ENCODE measurements at regions not wholly inside any gene's neighbourhood (a gene's known extent, or its start where the extent isn't known, plus 50 kb on each side); places are given as distances from the start of the nearest gene placed in this dataset.

DNA sequence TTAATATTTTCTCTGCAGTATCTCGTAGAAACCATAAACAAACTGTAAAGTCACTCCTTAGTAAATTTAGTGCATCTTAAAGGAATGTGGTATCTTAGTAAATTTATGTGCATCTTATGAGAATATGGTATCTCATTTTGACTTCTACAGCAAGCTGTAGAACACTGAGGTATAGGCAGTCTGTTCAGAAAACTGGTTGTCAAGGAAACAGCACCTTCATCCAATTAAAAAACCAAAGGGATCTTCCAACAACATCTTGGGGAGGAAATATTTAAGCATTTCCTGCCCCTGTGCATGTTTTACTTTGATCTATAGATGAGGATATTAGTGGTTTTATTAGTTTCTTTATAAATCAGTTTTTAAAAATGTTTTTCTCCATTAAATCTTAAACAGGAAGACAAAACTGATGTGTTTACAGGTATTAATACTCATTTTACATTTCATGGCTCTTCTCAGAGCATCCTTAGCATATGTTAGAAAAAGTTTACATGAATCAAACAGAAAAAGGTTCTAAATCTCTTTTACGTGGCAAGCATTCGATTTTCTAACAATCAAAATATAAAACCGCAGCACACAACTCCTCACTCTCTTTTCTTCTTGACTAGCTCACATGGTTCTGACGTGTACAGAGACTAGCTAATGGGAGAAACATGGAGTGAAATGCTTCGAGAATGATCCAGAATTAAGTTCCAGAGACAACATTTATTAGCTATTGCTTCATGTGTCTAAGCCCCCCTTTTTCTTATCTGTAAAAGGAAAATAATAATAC is 668.8 kb downstream of the PTPRC start:
- no peak for TF ChIP-seq CTCF (IDR thresholded peaks at IDR 0.05)
- TF ChIP-seq POLR2A (IDR thresholded peaks at IDR 0.05): no peak

Data from thyroid gland (tissue), 4 donors.